Ammon's horn (tissue), 1 donor: ENCODE measurements at regions not wholly inside any gene's neighbourhood (a gene's known extent, or its start where the extent isn't known, plus 50 kb on each side); places are given as distances from the start of the nearest gene placed in this dataset.
"Not testable (repeated sequence)": the region's sequence is repeated elsewhere in the genome, so short reads cannot be mapped to it uniquely, and the experiment has no call there.

Experiments
- DNase-seq: peaks from one replicate; pipeline ENCODE4 v3.0.0-alpha.2; 2016; ENCODE audit warnings: low spot score

GRCh38 chr5:159593518-159594073 lies 263.3 kb upstream of the IL12B start:
- no peak for DNase-seq

GRCh38 chr5:159595561-159595960 lies 265.3 kb upstream of the IL12B start:
- DNase-seq = not testable (repeated sequence)

- no peak for DNase-seq
Observed at GRCh38 chr5:159601216-159601615, 270.9 kb upstream of the IL12B start.

GRCh38 chr5:159602434-159602833 lies 272.1 kb upstream of the IL12B start:
- DNase-seq = no peak

GRCh38 chr5:159605585-159605984 lies 275.3 kb upstream of the IL12B start:
- DNase-seq = no peak

- no peak for DNase-seq
Observed at GRCh38 chr5:159609359-159609758, 279.1 kb upstream of the IL12B start.

- DNase-seq = no peak
Observed at GRCh38 chr5:159610966-159611579, 280.8 kb upstream of the IL12B start.

GRCh38 chr5:159616952-159617351 lies 286.7 kb upstream of the IL12B start:
- peak; percentile 37 for DNase-seq

GRCh38 chr5:159619826-159620225 lies 289.5 kb upstream of the IL12B start:
- DNase-seq = peak; percentile 56

- no peak for DNase-seq
Observed at GRCh38 chr5:159620853-159621540, 290.7 kb upstream of the IL12B start.

- no peak for DNase-seq
Observed at GRCh38 chr5:159628703-159629102, 287.6 kb upstream of the ADRA1B start.

- DNase-seq = no peak
Observed at GRCh38 chr5:159629158-159629557, 287.1 kb upstream of the ADRA1B start.

GRCh38 chr5:159630545-159630944 lies 285.7 kb upstream of the ADRA1B start:
- no peak for DNase-seq

- no peak for DNase-seq
Observed at GRCh38 chr5:159631001-159631400, 285.3 kb upstream of the ADRA1B start.

- DNase-seq = no peak
Observed at GRCh38 chr5:159632866-159633265, 283.4 kb upstream of the ADRA1B start.

GRCh38 chr5:159638481-159638880 lies 277.8 kb upstream of the ADRA1B start:
- no peak for DNase-seq

GRCh38 chr5:159638954-159639559 lies 277.2 kb upstream of the ADRA1B start:
- no peak for DNase-seq

- DNase-seq = no peak
Observed at GRCh38 chr5:159639590-159639989, 276.7 kb upstream of the ADRA1B start.

GRCh38 chr5:159640446-159640845 lies 275.8 kb upstream of the ADRA1B start:
- DNase-seq = no peak

GRCh38 chr5:159640921-159641320 lies 275.4 kb upstream of the ADRA1B start:
- DNase-seq = no peak

GRCh38 chr5:159641371-159642039 lies 274.8 kb upstream of the ADRA1B start:
- DNase-seq = no peak

GRCh38 chr5:159642379-159642778 lies 273.9 kb upstream of the ADRA1B start:
- no peak for DNase-seq

GRCh38 chr5:159644053-159644452 lies 272.2 kb upstream of the ADRA1B start:
- no peak for DNase-seq
